ENCODE measurements at regions not wholly inside any gene's neighbourhood (a gene's known extent, or its start where the extent isn't known, plus 50 kb on each side); places are given as distances from the start of the nearest gene placed in this dataset.

- no peak for DNase-seq (ENCODE audit: low read depth in 2 of 2)
These were observed 78.3 kb upstream of the AOAH start for GRCh38 chr7:36802459-36803135.

DNA sequence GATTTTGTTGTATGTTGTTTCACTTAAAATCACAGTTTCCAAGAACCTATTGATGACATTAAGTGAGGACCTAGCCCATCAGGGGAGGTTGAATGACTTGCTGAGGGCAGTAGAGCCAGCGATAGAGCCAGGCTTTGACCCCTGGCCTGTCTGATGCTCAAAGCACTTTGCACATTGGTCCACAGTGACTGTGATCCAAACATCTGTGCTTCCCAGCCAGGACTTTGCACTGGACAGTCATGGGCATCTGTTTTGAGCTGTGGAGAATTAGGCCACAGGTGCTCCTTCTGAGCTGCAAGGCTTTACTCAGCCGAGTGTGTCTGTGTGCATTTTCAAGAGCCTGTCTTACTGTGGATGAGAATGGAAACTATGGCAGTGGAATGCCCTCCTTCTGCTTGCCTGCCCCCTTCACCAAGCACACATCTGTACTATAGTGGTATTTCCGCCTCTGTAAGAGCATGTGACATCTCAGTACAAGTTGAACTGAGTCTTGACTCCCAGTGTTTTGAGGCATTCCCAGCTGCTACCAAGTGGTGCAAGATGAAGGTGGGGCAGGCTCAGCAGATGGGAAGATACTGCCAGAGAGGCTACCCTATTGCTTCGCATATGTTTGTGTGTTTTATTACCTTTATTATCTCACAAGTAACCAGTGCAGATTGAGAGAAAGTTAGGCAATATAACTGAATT is 72.7 kb upstream of the AOAH start:
- no peak for DNase-seq (ENCODE audit: low read depth in 2 of 2)

DNA sequence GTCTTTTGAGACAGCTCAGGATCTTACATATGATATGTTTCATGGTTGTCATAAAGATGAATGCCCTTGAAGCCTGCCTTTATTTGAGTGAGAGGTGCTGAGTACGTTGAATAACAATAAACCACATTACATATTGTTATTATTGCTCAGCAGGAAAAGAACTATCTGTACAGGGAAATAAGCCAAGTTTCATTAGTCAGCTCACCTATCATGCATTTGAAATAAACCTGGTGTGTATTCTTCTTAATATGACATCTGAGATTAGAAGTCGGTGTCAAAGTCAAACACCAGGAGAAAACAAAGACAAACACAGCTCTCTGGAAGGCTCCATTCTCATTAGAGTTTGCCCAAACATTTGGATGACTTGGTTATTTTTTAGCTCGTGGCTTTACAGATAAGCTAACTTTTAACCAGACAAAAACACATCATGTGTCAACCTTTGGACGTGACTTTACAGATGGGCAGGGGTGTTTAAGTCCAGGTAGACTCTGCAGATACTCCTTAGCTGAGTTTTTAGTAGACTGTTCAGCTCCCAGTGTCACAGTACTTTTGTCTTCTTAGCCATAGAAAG is 71.2 kb upstream of the AOAH start:
- no peak for DNase-seq (ENCODE audit: low read depth in 2 of 2)

- DNase-seq (ENCODE audit: low read depth in 2 of 2) = no peak
These were observed 70.4 kb upstream of the AOAH start for GRCh38 chr7:36794689-36795088.

GRCh38 chr7:36792421-36792820 is 68.1 kb upstream of the AOAH start:
- DNase-seq (ENCODE audit: low read depth in 2 of 2) = no peak

GRCh38 chr7:36790311-36790787 is 66.1 kb upstream of the AOAH start:
- DNase-seq (ENCODE audit: low read depth in 2 of 2) = no peak

GRCh38 chr7:36788825-36789470 is 64.7 kb upstream of the AOAH start:
- DNase-seq (ENCODE audit: low read depth in 2 of 2) = no peak

- no peak for DNase-seq (ENCODE audit: low read depth in 2 of 2)
These were observed 63.7 kb upstream of the AOAH start for GRCh38 chr7:36787933-36788378.

- peak; percentile 26 to 37 for DNase-seq (ENCODE audit: low read depth in 2 of 2)
These were observed 61.0 kb upstream of the AOAH start for GRCh38 chr7:36784991-36785940.

DNA sequence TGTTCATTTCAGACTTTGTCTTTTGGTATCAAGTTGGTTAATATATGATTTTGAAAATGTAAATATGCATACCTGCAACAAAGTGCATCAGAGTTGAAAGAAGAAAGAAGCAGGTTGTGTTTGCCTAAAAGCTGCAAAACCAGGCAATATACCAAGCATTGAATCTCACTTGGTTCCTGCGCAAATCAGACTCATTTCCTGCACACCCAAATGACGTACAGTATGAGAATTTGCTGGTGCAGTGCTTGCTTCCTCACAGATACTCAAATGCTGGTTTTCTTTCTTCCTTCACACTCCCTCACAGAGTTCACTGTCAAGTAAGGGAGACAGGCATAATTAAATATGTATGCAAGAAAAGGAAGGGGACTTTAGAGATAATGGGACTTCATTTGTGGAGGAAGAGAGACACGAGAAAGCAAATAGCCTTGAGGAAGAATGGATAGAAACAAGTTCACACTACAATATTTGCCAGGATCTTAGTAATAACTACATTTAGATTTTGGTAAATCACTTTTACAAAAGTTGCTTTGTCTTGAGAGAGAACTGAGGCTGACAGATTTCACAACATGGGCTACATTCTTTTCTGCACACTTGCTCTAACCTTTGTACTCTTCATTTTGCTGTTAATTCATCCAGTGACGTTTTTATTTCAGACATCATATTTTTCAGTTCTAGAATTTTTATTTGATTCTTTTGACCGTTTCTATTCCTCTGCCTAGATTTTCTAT is 56.9 kb upstream of the AOAH start:
- no peak for DNase-seq (ENCODE audit: low read depth in 2 of 2)

- no peak for DNase-seq (ENCODE audit: low read depth in 2 of 2)
These were observed 53.6 kb upstream of the AOAH start for GRCh38 chr7:36777855-36778254.

GRCh38 chr7:36777062-36777461 is 52.8 kb upstream of the AOAH start:
- no peak for DNase-seq (ENCODE audit: low read depth in 2 of 2)

- no peak for DNase-seq (ENCODE audit: low read depth in 2 of 2)
These were observed 51.4 kb upstream of the AOAH start for GRCh38 chr7:36775676-36776075.

DNA sequence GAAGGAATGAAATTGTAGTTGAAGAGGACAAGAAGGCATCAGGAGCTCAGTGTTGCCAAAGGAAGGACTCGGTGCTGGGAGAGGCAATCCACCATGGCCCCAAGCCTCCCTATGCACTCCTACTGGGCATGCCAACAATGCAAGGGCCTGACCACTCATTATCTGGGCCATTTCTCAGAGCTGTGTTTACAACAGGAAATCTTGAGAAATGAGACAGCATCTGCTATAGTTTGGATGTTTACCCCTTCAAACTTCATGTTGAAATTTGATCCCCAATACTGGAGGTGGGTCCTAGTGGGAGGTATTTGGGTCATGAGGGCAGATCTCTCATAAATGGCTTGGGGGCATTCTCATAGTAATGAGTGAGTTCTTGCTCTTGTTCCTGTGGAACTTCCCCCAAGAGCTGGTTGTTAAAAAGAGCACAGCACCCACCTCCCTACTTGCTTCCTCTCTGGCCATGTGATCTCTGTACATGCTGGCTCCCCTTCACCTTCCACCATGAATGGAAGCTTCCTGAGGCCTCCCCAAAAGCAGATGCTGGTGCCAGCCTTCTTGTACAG is 50.8 kb upstream of the AOAH start:
- no peak for DNase-seq (ENCODE audit: low read depth in 2 of 2)
